ENCODE measurements at regions not wholly inside any gene's neighbourhood (a gene's known extent, or its start where the extent isn't known, plus 50 kb on each side); places are given as distances from the start of the nearest gene placed in this dataset.

DNA sequence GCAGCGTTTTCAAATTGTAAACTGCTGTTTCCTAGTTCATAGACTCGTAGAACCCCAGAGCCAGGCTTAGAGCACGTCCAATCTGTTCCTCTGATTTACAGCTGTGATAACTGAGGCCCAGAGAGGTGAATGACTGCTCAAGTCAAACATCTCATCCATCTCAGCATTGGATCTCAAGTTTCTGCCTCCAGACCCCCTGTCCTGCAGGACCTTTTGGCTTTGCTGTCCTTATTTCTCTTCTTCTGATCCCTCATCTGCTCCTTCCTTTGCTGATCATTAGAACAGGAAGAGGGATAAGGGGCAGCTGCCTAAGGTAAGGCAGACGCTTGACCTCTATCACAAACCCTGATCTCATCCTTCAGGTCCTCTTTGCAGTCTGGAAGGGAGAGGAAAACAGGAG lies 58.5 kb upstream of the CREB1 start:
- Histone ChIP-seq H3K9me3 (no peaks in the 10 kb centered on the region), H3K4me1 (ENCODE audit: control insufficient read depth in 1 of 2, low read depth in 2 of 2) (peaks cover 0 to 10% of the 10 kb centered on the region in 2 donors), H3K36me3 (no peaks in the 10 kb centered on the region), H3K27ac (no peak overlapping the region), H3K27me3 (replicated peaks; ENCODE audit: insufficient read depth) (no peaks in the 10 kb centered on the region), H3K4me3 (no peak overlapping the region)
- DNase-seq (ENCODE audit: low spot score) (no peak), ATAC-seq (ENCODE audit: insufficient number of reproducible peaks, low FRiP score, low read depth) (no peak)
- TF ChIP-seq, protein P1, sequence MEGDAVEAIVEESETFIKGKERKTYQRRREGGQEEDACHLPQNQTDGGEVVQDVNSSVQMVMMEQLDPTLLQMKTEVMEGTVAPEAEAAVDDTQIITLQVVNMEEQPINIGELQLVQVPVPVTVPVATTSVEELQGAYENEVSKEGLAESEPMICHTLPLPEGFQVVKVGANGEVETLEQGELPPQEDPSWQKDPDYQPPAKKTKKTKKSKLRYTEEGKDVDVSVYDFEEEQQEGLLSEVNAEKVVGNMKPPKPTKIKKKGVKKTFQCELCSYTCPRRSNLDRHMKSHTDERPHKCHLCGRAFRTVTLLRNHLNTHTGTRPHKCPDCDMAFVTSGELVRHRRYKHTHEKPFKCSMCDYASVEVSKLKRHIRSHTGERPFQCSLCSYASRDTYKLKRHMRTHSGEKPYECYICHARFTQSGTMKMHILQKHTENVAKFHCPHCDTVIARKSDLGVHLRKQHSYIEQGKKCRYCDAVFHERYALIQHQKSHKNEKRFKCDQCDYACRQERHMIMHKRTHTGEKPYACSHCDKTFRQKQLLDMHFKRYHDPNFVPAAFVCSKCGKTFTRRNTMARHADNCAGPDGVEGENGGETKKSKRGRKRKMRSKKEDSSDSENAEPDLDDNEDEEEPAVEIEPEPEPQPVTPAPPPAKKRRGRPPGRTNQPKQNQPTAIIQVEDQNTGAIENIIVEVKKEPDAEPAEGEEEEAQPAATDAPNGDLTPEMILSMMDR (IDR thresholded peaks at IDR 0.05) = no peak

DNA sequence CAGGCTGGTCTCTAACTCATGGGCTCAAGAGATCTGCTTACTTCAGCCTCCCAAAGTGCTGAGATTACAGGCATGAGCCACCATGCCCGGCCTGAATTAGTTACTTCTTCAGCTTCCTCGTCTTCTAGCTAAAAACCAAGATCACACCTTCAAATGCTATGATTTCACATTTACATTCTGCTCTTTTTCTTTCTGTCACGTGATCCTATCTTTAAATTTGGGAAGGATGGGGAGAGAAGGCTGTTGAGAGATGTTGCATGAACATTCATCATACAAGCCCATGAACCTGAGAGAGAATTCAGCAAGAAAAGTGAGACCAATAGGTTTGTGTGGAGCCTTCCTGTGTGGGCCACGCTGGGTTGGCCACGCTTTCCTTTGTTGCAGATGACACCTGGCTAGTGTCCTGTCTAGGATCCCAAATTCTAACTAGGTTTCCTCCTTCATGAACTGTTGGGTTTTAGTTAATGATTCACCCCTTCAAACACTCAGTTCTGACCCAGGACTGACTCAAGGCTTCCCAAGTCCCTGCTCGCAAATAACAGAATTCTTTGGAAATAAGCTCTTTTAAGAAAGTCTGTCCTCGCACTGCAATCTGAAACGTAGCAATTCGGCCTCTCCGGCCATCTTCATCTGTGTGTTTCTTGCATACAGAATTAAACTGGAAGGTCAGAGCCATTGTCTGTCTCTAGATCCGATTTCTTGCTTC lies 57.3 kb upstream of the CREB1 start:
- Histone ChIP-seq H3K9me3 (no peaks in the 10 kb centered on the region), H3K36me3 (no peaks in the 10 kb centered on the region), H3K27ac (no peak overlapping the region), H3K4me1 (ENCODE audit: control insufficient read depth in 1 of 2, low read depth in 2 of 2) (peaks cover 0 to 10% of the 10 kb centered on the region in 2 donors), H3K4me3 (peak overlapping the region; percentile 61), H3K27me3 (replicated peaks; ENCODE audit: insufficient read depth) (no peaks in the 10 kb centered on the region)
- TF ChIP-seq, protein P1 (IDR thresholded peaks at IDR 0.05) = no peak
- DNase-seq (ENCODE audit: low spot score) = no peak
- no peak for ATAC-seq (ENCODE audit: insufficient number of reproducible peaks, low FRiP score, low read depth)

DNA sequence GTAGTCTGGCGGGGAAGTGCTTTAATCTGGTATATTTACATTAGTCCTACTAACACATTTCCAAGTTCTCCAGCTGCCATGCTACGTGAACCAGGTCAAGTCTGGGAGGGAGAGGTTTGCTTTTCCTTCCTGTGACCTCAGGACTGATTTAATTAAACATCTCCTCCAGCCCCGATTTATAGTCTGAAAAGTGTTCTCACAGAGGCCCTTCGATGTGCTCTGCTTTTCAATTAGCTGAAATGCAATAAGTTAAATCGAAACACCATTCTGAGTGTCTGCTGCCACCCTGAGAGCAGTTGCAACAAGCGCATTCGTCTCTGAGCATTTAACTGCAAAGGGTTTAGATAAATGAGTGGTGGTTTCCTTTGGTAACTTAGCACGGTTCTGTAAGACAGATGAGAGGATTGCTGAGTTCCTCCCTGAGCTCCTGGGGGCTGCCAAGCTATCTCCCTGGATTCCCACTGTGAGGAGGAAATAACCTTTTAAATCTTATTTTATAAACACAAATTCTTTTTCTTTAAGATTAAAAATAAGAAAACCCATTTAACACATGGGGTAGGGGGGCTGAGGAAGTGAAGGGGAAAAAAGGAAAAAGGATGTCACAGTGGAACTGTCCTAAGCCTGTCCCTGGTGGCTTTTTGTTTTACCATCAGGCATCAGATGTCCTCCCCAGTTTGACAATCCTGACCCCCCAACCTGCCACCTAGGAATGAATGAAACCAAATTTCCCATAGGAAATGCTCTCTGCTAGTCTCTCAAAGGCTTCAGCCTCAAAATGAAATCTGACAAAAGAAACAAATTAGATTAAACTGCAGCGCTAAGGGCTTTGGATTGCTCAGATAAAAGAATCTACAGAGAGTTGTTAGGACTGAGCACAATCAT lies 56.5 kb upstream of the CREB1 start:
- Histone ChIP-seq H3K4me3 (peak overlapping the region; percentile 61), H3K9me3 (no peaks in the 10 kb centered on the region), H3K27me3 (replicated peaks; ENCODE audit: insufficient read depth) (no peaks in the 10 kb centered on the region), H3K27ac (no peak overlapping the region), H3K4me1 (ENCODE audit: control insufficient read depth in 1 of 2, low read depth in 2 of 2) (peaks cover 0 to 10% of the 10 kb centered on the region in 2 donors), H3K36me3 (no peaks in the 10 kb centered on the region)
- ATAC-seq (ENCODE audit: insufficient number of reproducible peaks, low FRiP score, low read depth) (peak; percentile 76), DNase-seq (ENCODE audit: low spot score) (no peak)
- TF ChIP-seq, protein P1 (IDR thresholded peaks at IDR 0.05) = peak; percentile 47

DNA sequence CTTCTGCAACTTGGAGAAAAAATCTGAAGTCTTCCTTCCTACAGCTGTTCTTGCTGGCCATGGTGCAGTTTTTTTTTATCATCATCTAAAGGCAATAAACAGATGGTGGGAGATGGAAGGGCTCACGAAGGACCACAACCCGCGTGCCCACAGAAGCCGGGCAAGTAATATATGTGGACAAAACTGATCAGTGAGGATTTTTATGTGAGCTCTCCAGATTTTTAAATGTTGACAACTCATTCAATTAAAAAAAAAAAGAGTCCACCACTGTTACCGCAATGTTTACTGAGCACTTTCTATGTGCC lies 55.9 kb upstream of the CREB1 start:
- no peaks in the 10 kb centered on the region for H3K36me3 ChIP-seq
- no peak overlapping the region for H3K4me3 ChIP-seq
- no peak for DNase-seq (ENCODE audit: low spot score)
- no peaks in the 10 kb centered on the region for H3K27me3 ChIP-seq (replicated peaks; ENCODE audit: insufficient read depth)
- no peak overlapping the region for H3K27ac ChIP-seq
- H3K4me1 ChIP-seq (ENCODE audit: control insufficient read depth in 1 of 2, low read depth in 2 of 2) = peaks cover 0 to 10% of the 10 kb centered on the region in 2 donors
- TF ChIP-seq, protein P1 (IDR thresholded peaks at IDR 0.05) = no peak
- H3K9me3 ChIP-seq = no peaks in the 10 kb centered on the region
- ATAC-seq (ENCODE audit: insufficient number of reproducible peaks, low FRiP score, low read depth) = no peak

DNA sequence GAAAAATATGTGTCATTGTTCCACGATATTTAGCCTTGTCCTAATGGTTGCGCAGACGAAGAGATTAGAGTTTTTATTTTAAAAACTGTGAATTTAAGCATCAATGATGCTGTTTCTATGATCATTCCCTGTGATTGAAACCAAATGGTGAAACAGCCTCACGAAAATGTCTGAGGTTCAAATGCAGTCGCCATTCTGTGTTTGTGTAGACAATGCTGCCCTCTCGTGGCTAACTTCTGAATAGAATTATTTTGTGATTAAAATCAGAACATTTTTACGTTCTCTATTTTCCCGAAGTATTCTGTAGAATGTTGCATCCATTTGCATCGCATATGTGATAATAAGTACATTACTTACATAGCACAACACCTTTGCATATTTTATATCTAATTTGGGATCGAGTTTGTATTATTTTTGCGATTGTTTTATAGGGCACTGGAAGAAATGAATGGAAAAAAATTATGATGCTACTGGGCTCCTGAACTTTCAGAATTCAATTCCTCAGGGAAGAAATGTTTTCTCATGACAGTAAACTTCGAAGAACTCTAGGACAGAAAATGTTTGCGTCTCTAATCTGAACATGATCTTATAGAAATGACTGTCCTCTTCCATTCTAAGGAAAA lies 54.8 kb upstream of the CREB1 start:
- peaks cover 0 to 10% of the 10 kb centered on the region in 2 donors for H3K4me1 ChIP-seq (ENCODE audit: control insufficient read depth in 1 of 2, low read depth in 2 of 2)
- no peak overlapping the region for H3K27ac ChIP-seq
- H3K36me3 ChIP-seq = no peaks in the 10 kb centered on the region
- ATAC-seq (ENCODE audit: insufficient number of reproducible peaks, low FRiP score, low read depth) (no peak), DNase-seq (ENCODE audit: low spot score) (no peak)
- TF ChIP-seq, protein P1 (IDR thresholded peaks at IDR 0.05) = peak; percentile 79
- H3K27me3 ChIP-seq (replicated peaks; ENCODE audit: insufficient read depth) = no peaks in the 10 kb centered on the region
- H3K9me3 ChIP-seq = no peaks in the 10 kb centered on the region
- H3K4me3 ChIP-seq = peak overlapping the region; percentile 45

Measured in thoracic aorta (tissue), 2 donors.